ENCODE measurements at regions not wholly inside any gene's neighbourhood (a gene's known extent, or its start where the extent isn't known, plus 50 kb on each side); places are given as distances from the start of the nearest gene placed in this dataset.

DNA sequence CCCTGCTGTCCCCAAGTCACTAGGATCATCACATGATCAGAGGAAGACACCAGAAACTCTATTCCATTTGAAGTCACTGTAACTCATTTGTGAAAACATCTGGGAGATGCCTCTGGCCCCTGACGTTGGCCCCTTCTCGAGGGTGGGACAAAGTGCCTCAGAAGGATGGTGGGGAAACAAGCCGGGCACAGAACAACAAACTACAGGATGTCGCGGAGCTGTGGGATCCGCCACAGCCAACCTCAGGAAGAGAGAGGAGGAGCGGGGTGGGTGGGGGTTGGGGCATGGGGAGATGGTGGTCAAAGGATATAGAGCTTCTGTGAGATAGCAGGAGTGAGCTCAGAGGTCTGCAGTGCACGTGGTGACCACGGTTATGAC, 265.6 kb upstream of the TCERG1L start:
- Histone ChIP-seq H3K9me3 (no peaks in the 10 kb centered on the region), H3K27ac (no peak overlapping the region), H3K27me3 (peaks cover 6% of the 10 kb centered on the region), H3K4me1 (no peaks in the 10 kb centered on the region), H3K4me3 (no peak overlapping the region), H3K36me3 (no peaks in the 10 kb centered on the region)
- WGBS = 61% methylated on average over 9 of the region's 9 CpGs
- TF ChIP-seq POLR2A (IDR thresholded peaks at IDR 0.05) (no peak), EP300 (IDR thresholded peaks at IDR 0.05) (no peak), POLR2AphosphoS5 (IDR thresholded peaks at IDR 0.05) (no peak)
- TF ChIP-seq, protein P1, sequence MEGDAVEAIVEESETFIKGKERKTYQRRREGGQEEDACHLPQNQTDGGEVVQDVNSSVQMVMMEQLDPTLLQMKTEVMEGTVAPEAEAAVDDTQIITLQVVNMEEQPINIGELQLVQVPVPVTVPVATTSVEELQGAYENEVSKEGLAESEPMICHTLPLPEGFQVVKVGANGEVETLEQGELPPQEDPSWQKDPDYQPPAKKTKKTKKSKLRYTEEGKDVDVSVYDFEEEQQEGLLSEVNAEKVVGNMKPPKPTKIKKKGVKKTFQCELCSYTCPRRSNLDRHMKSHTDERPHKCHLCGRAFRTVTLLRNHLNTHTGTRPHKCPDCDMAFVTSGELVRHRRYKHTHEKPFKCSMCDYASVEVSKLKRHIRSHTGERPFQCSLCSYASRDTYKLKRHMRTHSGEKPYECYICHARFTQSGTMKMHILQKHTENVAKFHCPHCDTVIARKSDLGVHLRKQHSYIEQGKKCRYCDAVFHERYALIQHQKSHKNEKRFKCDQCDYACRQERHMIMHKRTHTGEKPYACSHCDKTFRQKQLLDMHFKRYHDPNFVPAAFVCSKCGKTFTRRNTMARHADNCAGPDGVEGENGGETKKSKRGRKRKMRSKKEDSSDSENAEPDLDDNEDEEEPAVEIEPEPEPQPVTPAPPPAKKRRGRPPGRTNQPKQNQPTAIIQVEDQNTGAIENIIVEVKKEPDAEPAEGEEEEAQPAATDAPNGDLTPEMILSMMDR (IDR thresholded peaks at IDR 0.05) = no peak
- DNase-seq (ENCODE audit: low spot score in 2 of 2) = peak in 1 of 2 donors; percentile 67

DNA sequence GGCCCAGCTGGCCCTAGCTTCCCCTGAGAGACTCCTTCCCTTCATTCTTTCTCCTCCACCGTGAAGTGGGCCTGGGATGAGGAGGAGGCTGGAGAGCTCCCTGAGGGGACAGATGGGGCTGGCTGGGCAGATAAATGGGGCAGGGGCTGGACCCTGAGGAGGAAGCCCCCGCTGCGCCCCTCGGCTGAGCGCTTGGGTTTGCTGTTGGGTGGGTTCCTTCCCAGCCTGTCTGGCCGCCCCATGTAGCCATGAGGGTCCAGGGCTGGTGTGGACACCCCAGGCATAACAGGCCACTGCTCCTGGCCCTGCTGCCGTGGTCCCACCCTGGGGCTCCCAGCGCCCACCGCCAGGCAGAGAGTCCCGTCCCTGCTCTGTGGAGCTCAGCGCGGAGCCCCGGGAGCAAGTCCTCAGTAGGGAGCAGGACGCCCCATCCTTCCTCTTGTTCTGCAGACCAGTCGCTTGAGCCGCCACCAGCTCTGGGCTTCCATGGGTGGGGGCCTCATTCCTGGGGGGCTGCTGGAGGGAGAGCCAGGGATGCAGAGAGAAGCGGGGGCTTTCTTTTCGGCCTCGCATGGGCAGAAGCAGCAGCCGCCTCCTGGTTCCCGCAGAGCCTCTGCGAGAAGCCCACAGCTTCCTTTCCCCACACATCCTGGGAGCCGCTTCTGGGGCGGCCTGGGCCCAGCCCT, 266.4 kb upstream of the TCERG1L start:
- WGBS = 80% methylated on average over 13 of the region's 24 CpGs
- Histone ChIP-seq H3K4me3 (no peak overlapping the region), H3K9me3 (no peaks in the 10 kb centered on the region), H3K27me3 (peaks cover 6% of the 10 kb centered on the region), H3K27ac (no peak overlapping the region), H3K4me1 (no peaks in the 10 kb centered on the region), H3K36me3 (no peaks in the 10 kb centered on the region)
- DNase-seq (ENCODE audit: low spot score in 2 of 2) = peak; percentile 46 to 76
- TF ChIP-seq, protein P1 (IDR thresholded peaks at IDR 0.05) = no peak
- TF ChIP-seq POLR2AphosphoS5 (IDR thresholded peaks at IDR 0.05) = no peak
- TF ChIP-seq EP300 (IDR thresholded peaks at IDR 0.05) = no peak
- TF ChIP-seq POLR2A (IDR thresholded peaks at IDR 0.05) = no peak

DNA sequence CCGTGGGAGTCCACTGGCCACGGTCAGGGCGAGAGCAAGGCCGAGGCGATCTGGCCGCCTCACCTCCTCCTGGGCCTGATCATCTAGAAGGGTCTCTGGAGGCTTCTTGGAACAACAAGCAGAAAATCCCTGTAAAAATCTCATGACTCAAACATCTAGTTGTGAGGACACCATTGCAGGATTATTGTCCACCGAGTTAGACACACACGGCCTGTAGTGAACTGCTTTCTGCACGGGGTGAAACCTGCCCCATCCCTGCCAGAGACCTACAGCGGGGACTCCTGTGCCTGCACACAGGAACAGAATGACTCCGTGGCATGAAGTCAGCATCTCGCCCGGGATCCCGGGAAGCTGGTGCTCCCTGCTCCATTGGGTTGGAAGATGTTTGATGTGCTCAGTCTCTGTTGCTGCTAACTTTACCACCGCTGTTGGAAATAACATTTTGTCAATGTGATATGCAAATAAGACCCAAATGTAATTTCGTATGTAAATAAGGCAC, 267.0 kb upstream of the TCERG1L start:
- H3K27ac ChIP-seq = no peak overlapping the region
- H3K36me3 ChIP-seq = no peaks in the 10 kb centered on the region
- H3K4me1 ChIP-seq = no peaks in the 10 kb centered on the region
- DNase-seq (ENCODE audit: low spot score in 2 of 2) = peak in 1 of 2 donors; percentile 47
- no peak for TF ChIP-seq EP300 (IDR thresholded peaks at IDR 0.05)
- no peak for TF ChIP-seq POLR2AphosphoS5 (IDR thresholded peaks at IDR 0.05)
- no peak for TF ChIP-seq POLR2A (IDR thresholded peaks at IDR 0.05)
- TF ChIP-seq, protein P1 (IDR thresholded peaks at IDR 0.05) = no peak
- H3K9me3 ChIP-seq = no peaks in the 10 kb centered on the region
- no peak overlapping the region for H3K4me3 ChIP-seq
- peaks cover 4% of the 10 kb centered on the region for H3K27me3 ChIP-seq
- WGBS = 77% methylated on average over 12 of the region's 16 CpGs

DNA sequence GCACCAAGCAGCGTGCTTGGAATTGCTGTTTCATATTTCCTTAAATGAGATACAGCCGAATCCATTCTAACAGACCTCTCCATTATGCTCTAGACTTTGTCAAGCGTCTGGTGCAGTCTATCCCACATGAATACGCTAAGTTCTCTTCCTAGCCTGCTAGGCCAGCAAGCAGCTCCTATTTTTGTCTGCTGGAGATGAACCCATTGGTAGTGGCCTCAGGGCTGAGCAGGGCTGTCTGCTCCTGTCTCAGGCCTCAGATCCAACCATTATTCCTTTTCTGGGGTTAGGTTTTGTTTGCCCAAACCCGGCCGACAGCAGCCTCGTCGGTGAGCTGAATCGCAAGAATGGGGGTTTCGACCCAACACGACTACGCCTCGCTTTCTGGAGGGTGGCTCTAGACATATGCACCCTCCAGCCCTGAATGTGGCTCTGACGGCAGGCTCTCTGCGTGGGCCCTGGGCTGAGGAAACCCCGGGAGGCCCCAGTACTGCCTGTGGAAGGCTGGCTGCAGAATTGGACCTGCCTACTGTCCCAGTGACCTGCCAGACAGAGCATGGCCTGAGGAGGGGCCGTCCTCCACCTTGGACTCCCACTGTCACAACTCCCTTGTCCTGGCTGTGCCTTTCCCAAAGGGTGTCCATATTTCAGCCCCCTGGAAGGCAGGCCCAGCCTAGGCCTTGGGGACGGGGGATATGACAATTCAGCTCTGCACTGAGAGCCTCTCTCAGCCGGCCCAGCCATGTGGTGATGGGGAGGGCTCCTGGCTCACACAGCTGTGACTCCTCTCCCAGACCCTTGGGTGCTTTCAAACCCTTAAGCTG, 267.9 kb upstream of the TCERG1L start:
- Histone ChIP-seq H3K27ac (no peak overlapping the region), H3K4me1 (no peaks in the 10 kb centered on the region), H3K36me3 (no peaks in the 10 kb centered on the region), H3K4me3 (no peak overlapping the region), H3K9me3 (no peaks in the 10 kb centered on the region), H3K27me3 (no peaks in the 10 kb centered on the region)
- peak in 1 of 2 donors; percentile 70 for DNase-seq (ENCODE audit: low spot score in 2 of 2)
- TF ChIP-seq, protein P1 (IDR thresholded peaks at IDR 0.05) = no peak
- no peak for TF ChIP-seq POLR2A (IDR thresholded peaks at IDR 0.05)
- no peak for TF ChIP-seq POLR2AphosphoS5 (IDR thresholded peaks at IDR 0.05)
- no peak for TF ChIP-seq EP300 (IDR thresholded peaks at IDR 0.05)
- 87% methylated on average over 16 of the region's 19 CpGs for WGBS

DNA sequence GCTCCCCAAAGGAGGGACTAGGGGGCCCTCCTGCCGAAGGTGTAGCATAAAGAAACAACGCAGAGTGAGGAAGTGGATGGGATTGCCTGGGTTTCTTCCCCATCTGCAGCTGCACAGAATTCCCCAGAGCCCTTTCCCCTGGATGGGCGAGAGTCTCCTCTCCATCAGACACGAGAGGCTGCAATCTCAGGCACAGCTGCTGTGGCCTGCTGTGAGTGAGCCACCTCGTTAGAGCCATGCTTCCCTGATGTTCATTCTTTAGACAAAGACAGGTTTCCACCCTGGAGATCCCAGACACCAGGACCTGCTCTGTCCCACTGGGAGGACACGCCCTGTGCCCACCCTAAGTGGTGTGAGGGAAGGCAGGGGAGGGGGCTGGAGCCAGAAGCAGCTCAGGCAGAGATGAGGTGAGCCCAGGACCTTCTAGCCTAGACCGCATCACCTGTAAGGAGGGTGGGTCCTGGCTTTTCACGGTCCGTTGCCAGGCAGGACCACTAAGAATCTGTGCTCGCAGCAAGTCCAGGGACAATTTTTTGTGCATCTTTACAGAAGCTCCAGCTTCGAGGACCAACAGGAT, 268.6 kb upstream of the TCERG1L start:
- Histone ChIP-seq H3K4me1 (no peaks in the 10 kb centered on the region), H3K27me3 (no peaks in the 10 kb centered on the region), H3K4me3 (no peak overlapping the region), H3K36me3 (no peaks in the 10 kb centered on the region), H3K27ac (no peak overlapping the region), H3K9me3 (no peaks in the 10 kb centered on the region)
- 81% methylated on average over 8 of the region's 11 CpGs for WGBS
- TF ChIP-seq POLR2AphosphoS5 (IDR thresholded peaks at IDR 0.05) = no peak
- TF ChIP-seq, protein P1 (IDR thresholded peaks at IDR 0.05) = no peak
- TF ChIP-seq POLR2A (IDR thresholded peaks at IDR 0.05) = no peak
- TF ChIP-seq EP300 (IDR thresholded peaks at IDR 0.05) = no peak
- no peak for DNase-seq (ENCODE audit: low spot score in 2 of 2)

Measured in suprapubic skin (tissue), 4 donors.